Esophagus muscularis mucosa (tissue), 4 donors: ENCODE measurements at regions not wholly inside any gene's neighbourhood (a gene's known extent, or its start where the extent isn't known, plus 50 kb on each side); places are given as distances from the start of the nearest gene placed in this dataset.

ENCODE experiments used
- DNase-seq: peaks from one replicate; pipeline ENCODE4 v3.0.0-alpha.2; 2017; ENCODE audit errors: extremely low spot score
- H3K27ac ChIP-seq, 4 donors: fragments of 200-600 bp; sonication (generic); replicated peaks in 1 of 4; 1 replicate in 3 of 4; 2 replicates in 1 of 4; pipeline ENCODE4 v1.5.1; 2016 to 2019; ENCODE audit warnings: mild to moderate bottlenecking in 1 of 4
- H3K27me3 ChIP-seq, 4 donors: fragments of 200-600 bp; sonication (generic); one replicate each; pipeline versions ENCODE4 v1.5.1 to v1.6.0; 2016 to 2019
- H3K36me3 ChIP-seq, 4 donors: fragments of 200-600 bp; sonication (generic); one replicate each; pipeline ENCODE4 v1.5.1; 2016 to 2019
- H3K4me1 ChIP-seq, 4 donors: fragments of 200-600 bp; sonication (generic); one replicate each; pipeline ENCODE4 v1.5.1; 2016 to 2019
- H3K4me3 ChIP-seq, 4 donors: fragments of 200-600 bp; sonication (generic); 1 replicate in 2 of 4; 2 replicates in 2 of 4; pipeline ENCODE4 v1.5.1; 2016 to 2019; ENCODE audit warnings: mild to moderate bottlenecking in 4 of 4, moderate library complexity in 1 of 4
- H3K9me3 ChIP-seq, 4 donors: fragments of 200-600 bp; sonication (generic); 1 replicate in 3 of 4; 2 replicates in 1 of 4; pipeline ENCODE4 v1.5.1; 2016 to 2019
- CTCF ChIP-seq, 3 experiments: fragments of 200-600 bp in 2 of 3; fragments of 450-650 bp in 1 of 3; sonication (generic) in 2 of 3; IDR thresholded peaks; one replicate each; pipeline ENCODE4 v1.5.1; 2017 to 2019; ENCODE audit warnings: antibody characterized with exemption in 3 of 3, mild to moderate bottlenecking in 2 of 3, moderate library complexity in 1 of 3
- EP300 ChIP-seq: sonication (generic); formaldehyde crosslinking; IDR thresholded peaks from one replicate; pipeline ENCODE4 v1.6.1; 2017; ENCODE audit warnings: antibody characterized with exemption
- POLR2A ChIP-seq: fragments of 450-650 bp; IDR thresholded peaks from one replicate; pipeline ENCODE4 v1.6.1; 2017; ENCODE audit warnings: antibody characterized with exemption, moderate library complexity, mild to moderate bottlenecking, low read depth
- POLR2AphosphoS5 ChIP-seq, 2 donors: sonication (generic); formaldehyde crosslinking; IDR thresholded peaks; one replicate each; pipeline ENCODE4 v1.6.1; 2017; ENCODE audit warnings: antibody characterized with exemption in 2 of 2
- WGBS: methylation state at CpG from one replicate; pipeline ENCODE4 v1.1.5; 2018; 5-methylcytosine and 5-hydroxymethylcytosine counted together
- intact Hi-C: fragments of 100-400 bp; cut with DNase I; formaldehyde crosslinking; loops from one replicate; pipeline ENCODE4 v1.15.1; 2023

- no peaks in the 10 kb centered on the region for H3K9me3 ChIP-seq
- TF ChIP-seq POLR2A, result no peak
- TF ChIP-seq EP300, result no peak
- TF ChIP-seq CTCF (IDR thresholded peaks at IDR 0.05), result no peak
- no peak for TF ChIP-seq POLR2AphosphoS5 (IDR thresholded peaks at IDR 0.05)
- H3K27me3 ChIP-seq, result no peaks in the 10 kb centered on the region
- H3K4me3 ChIP-seq, result no peak overlapping the region
- H3K27ac ChIP-seq, result no peak overlapping the region
- WGBS, result 92% methylated on average over 2 of the region's 2 CpGs
- H3K36me3 ChIP-seq, result no peaks in the 10 kb centered on the region
- intact Hi-C loops, result no loop called here
- no peak for DNase-seq
- H3K4me1 ChIP-seq, result no peaks in the 10 kb centered on the region
Observed at GRCh38 chr6:62541502-62541901, 255.5 kb upstream of the KHDRBS2 start.

GRCh38 chr6:62530985-62531384 is 245.0 kb upstream of the KHDRBS2 start:
- Histone ChIP-seq H3K27me3 (no peaks in the 10 kb centered on the region), H3K27ac (no peak overlapping the region), H3K9me3 (peaks cover 0 to 5% (median 0%) of the 10 kb centered on the region in 4 donors), H3K4me1 (no peaks in the 10 kb centered on the region), H3K36me3 (no peaks in the 10 kb centered on the region), H3K4me3 (no peak overlapping the region)
- intact Hi-C loops, result no loop called here
- 85% methylated on average over 2 of the region's 2 CpGs for WGBS
- no peak for TF ChIP-seq POLR2A
- no peak for TF ChIP-seq EP300
- TF ChIP-seq CTCF (IDR thresholded peaks at IDR 0.05), result no peak
- no peak for TF ChIP-seq POLR2AphosphoS5 (IDR thresholded peaks at IDR 0.05)
- DNase-seq, result no peak

- DNase-seq, result no peak
- 71% methylated on average over 3 of the region's 3 CpGs for WGBS
Observed at GRCh38 chr6:62528894-62529526, 243.0 kb upstream of the KHDRBS2 start.

GRCh38 chr6:62523630-62524029 is 237.6 kb upstream of the KHDRBS2 start:
- Histone ChIP-seq H3K36me3 (no peaks in the 10 kb centered on the region), H3K4me3 (no peak overlapping the region), H3K9me3 (no peaks in the 10 kb centered on the region), H3K27ac (no peak overlapping the region), H3K27me3 (no peaks in the 10 kb centered on the region), H3K4me1 (no peaks in the 10 kb centered on the region)
- no peak for DNase-seq
- TF ChIP-seq CTCF (IDR thresholded peaks at IDR 0.05) (no peak), POLR2AphosphoS5 (IDR thresholded peaks at IDR 0.05) (no peak), POLR2A (no peak), EP300 (no peak)
- 50% methylated on average over 2 of the region's 2 CpGs for WGBS
- intact Hi-C loops, result no loop called here

More at GRCh38 chr6:62528894-62529526, 243.0 kb upstream of the KHDRBS2 start:
- Histone ChIP-seq H3K9me3 (peaks cover 0 to 3% (median 0%) of the 10 kb centered on the region in 4 donors), H3K36me3 (no peaks in the 10 kb centered on the region), H3K27me3 (no peaks in the 10 kb centered on the region), H3K27ac (no peak overlapping the region), H3K4me1 (no peaks in the 10 kb centered on the region), H3K4me3 (no peak overlapping the region)
- intact Hi-C loops, result no loop called here
- TF ChIP-seq POLR2A, result no peak
- no peak for TF ChIP-seq POLR2AphosphoS5 (IDR thresholded peaks at IDR 0.05)
- TF ChIP-seq EP300, result no peak

- TF ChIP-seq POLR2A, result no peak
- TF ChIP-seq POLR2AphosphoS5 (IDR thresholded peaks at IDR 0.05), result no peak
- no peak for TF ChIP-seq CTCF (IDR thresholded peaks at IDR 0.05)
- TF ChIP-seq EP300, result no peak
- Histone ChIP-seq H3K9me3 (no peaks in the 10 kb centered on the region), H3K4me1 (no peaks in the 10 kb centered on the region), H3K4me3 (no peak overlapping the region), H3K27me3 (no peaks in the 10 kb centered on the region), H3K36me3 (no peaks in the 10 kb centered on the region), H3K27ac (no peak overlapping the region)
- no peak for DNase-seq
- intact Hi-C loops, result no loop called here
Observed at GRCh38 chr6:62519574-62519973, 233.5 kb upstream of the KHDRBS2 start.
